ENCODE measurements at regions not wholly inside any gene's neighbourhood (a gene's known extent, or its start where the extent isn't known, plus 50 kb on each side); places are given as distances from the start of the nearest gene placed in this dataset. TPM values are rescaled to one million over a fixed set of nuclear protein-coding genes. Genes with fewer than 3 reads are reported as not detected.
A peak's percentile ranks its signal among the peaks of the same experiment; 100 is the strongest.

GRCh38 chr3:86147119-86147518 is 843.8 kb downstream of the VGLL3 start:
- H2AFZ ChIP-seq (replicated peaks): peak overlapping the region; percentile 50
- H3K36me3 ChIP-seq: no peaks in the 10 kb centered on the region
- no peak overlapping the region for H3K4me2 ChIP-seq
- no peaks in the 10 kb centered on the region for H4K20me1 ChIP-seq (ENCODE audit: low read depth)
- no peaks in the 10 kb centered on the region for H3F3A ChIP-seq (ENCODE audit: low read depth)
- no peaks in the 10 kb centered on the region for H3K36me3 Mint-ChIP-seq
- no peak overlapping the region for H3K27ac Mint-ChIP-seq
- no peaks in the 10 kb centered on the region for H3K27me3 ChIP-seq
- TF ChIP-seq EZH2 (IDR thresholded peaks at IDR 0.05) (no peak), EZH2phosphoT487 (IDR thresholded peaks at IDR 0.05) (no peak), CTCF (IDR thresholded peaks at IDR 0.05) (peak; percentile 34)
- peaks cover 3% of the 10 kb centered on the region for H3K27me3 Mint-ChIP-seq (ENCODE audit: insufficient read depth, low read depth)
- no peak overlapping the region for H3K4me3 ChIP-seq
- H3K4me3 Mint-ChIP-seq: no peak overlapping the region
- H3K9ac ChIP-seq: no peak overlapping the region
- no peak overlapping the region for H3K27ac ChIP-seq
- no peak for DNase-seq (ENCODE audit: low spot score)
- no peaks in the 10 kb centered on the region for H3K79me2 ChIP-seq (ENCODE audit: low read depth)
- no peaks in the 10 kb centered on the region for H3K4me1 ChIP-seq
- no peaks in the 10 kb centered on the region for H3K9me3 Mint-ChIP-seq
- H3K4me1 Mint-ChIP-seq: no peaks in the 10 kb centered on the region
- no peaks in the 10 kb centered on the region for H3K9me3 ChIP-seq (ENCODE audit: low read depth)

GRCh38 chr3:86126552-86126951 is 864.4 kb downstream of the VGLL3 start:
- Mint-ChIP-seq H3K4me3 (no peak overlapping the region), H3K27ac (no peak overlapping the region), H3K9me3 (peaks cover 12% of the 10 kb centered on the region), H3K4me1 (peaks cover 9% of the 10 kb centered on the region), H3K27me3 (ENCODE audit: insufficient read depth, low read depth) (peaks cover 4% of the 10 kb centered on the region), H3K36me3 (no peaks in the 10 kb centered on the region)
- Histone ChIP-seq H3K4me3 (no peak overlapping the region), H3K79me2 (ENCODE audit: low read depth) (no peaks in the 10 kb centered on the region), H3K4me1 (peaks cover 8% of the 10 kb centered on the region), H3K9me3 (ENCODE audit: low read depth) (no peaks in the 10 kb centered on the region), H3K9ac (no peak overlapping the region), H3F3A (ENCODE audit: low read depth) (peaks cover 6% of the 10 kb centered on the region), H3K27ac (no peak overlapping the region), H3K27me3 (no peaks in the 10 kb centered on the region), H3K36me3 (no peaks in the 10 kb centered on the region), H4K20me1 (ENCODE audit: low read depth) (no peaks in the 10 kb centered on the region), H2AFZ (replicated peaks) (no peak overlapping the region), H3K4me2 (no peak overlapping the region)
- no peak for DNase-seq (ENCODE audit: low spot score)
- TF ChIP-seq CTCF (IDR thresholded peaks at IDR 0.05): no peak
- TF ChIP-seq EZH2phosphoT487 (IDR thresholded peaks at IDR 0.05): no peak
- TF ChIP-seq EZH2 (IDR thresholded peaks at IDR 0.05): no peak

Small RNA genes lying in the stretch of these regions (small RNA-seq; reads per million reads assigned to genes)
- gene AC108706.1: not detected
- gene RNU6-1129P: not detected
